Astrocyte of the cerebellum (primary cell): ENCODE measurements at regions not wholly inside any gene's neighbourhood (a gene's known extent, or its start where the extent isn't known, plus 50 kb on each side); places are given as distances from the start of the nearest gene placed in this dataset.

Experiments
- DNase-seq: peaks from one replicate; pipeline ENCODE4 v3.0.0-alpha.2; 2011; ENCODE audit warnings: low read depth
- H3K4me3 ChIP-seq: 2 replicates; pipeline ENCODE4 v1.5.1; 2011; ENCODE audit warnings: mild to moderate bottlenecking, low read depth, low read length, moderate library complexity
- CTCF ChIP-seq: IDR thresholded peaks from 2 replicates; pipeline ENCODE4 v1.5.1; 2012; ENCODE audit warnings: low read length, low read depth, moderate library complexity, mild to moderate bottlenecking; ENCODE audit errors: missing control alignments
- in situ Hi-C: cut with HindIII; loops from 2 replicates; pipeline ENCODE4 v1.10.0; 2017; ENCODE audit warnings: low sequenced_read_pairs

DNA sequence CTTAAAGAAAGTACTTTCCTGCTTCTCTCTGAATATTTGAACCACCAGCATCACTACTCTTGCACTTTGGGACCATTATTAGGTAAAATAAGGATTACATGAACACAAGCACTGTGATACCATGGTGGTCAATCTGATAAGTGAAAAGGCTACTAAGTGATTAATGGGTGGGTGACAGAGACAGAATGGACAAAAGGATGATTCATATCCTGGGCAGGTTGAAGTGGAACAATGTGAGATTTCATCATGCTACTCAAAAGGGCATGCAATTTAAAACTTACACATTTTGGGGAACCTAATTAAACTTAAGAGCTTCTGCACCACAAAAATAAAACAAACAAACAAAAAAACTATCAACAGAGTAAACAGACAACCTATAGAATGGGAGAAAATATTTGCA is 172.0 kb upstream of the CD96 start:
- no peak for DNase-seq
- in situ Hi-C loops: no loop called here
- TF ChIP-seq CTCF: no peak
- no peak overlapping the region for H3K4me3 ChIP-seq

- DNase-seq: no peak
These were observed 168.8 kb upstream of the CD96 start for GRCh38 chr3:111373239-111373638.

DNA sequence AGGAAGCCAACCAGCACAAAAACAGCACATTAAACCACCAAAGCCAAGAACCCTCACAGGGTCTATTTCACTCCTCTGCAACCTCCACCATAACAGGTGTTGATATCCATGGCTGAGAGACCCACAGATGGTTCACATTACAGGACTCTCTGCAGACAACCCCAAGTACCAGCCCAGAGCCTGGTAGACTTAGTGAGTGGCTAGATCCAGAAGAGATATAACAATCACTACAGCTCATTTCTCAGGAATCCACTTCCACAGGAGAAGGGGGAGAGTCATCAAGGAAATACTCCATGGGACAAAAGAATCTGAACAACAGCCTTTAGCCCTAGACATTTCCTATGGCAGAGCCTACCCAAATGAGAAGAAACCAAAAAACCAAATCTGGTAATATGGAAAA is 168.1 kb upstream of the CD96 start:
- H3K4me3 ChIP-seq: no peak overlapping the region
- no peak for DNase-seq
- TF ChIP-seq CTCF: no peak
- in situ Hi-C loops: no loop called here

More at GRCh38 chr3:111373239-111373638, 168.8 kb upstream of the CD96 start:
- no peak for TF ChIP-seq CTCF
- H3K4me3 ChIP-seq: no peak overlapping the region
- in situ Hi-C loops: no loop called here

DNA sequence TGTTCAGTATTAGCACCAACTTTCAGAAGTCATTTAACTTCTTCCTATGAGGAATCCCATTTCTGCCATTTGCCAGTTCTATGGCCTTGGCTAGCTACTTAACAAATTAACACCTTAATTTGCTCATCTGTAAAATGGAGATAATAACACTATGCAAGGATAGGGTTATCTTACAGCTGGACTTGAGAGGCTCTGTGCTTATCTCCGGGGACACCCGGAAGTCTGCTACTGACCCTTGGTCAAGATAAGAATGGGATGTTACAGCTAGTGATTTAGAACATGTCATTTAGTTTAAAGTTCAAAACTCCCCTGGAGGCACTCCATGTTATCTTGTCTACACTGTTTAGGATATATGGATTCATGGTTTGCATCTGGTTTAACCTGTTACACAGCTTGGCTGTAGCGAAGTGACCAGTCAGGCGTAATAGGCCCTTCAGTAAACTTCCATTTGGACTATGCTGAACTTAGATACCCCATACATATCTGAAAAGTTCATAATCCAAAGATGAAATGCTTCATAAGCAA is 156.0 kb upstream of the CD96 start:
- no peak overlapping the region for H3K4me3 ChIP-seq
- TF ChIP-seq CTCF: no peak
- no peak for DNase-seq
- in situ Hi-C loops: no loop called here

DNA sequence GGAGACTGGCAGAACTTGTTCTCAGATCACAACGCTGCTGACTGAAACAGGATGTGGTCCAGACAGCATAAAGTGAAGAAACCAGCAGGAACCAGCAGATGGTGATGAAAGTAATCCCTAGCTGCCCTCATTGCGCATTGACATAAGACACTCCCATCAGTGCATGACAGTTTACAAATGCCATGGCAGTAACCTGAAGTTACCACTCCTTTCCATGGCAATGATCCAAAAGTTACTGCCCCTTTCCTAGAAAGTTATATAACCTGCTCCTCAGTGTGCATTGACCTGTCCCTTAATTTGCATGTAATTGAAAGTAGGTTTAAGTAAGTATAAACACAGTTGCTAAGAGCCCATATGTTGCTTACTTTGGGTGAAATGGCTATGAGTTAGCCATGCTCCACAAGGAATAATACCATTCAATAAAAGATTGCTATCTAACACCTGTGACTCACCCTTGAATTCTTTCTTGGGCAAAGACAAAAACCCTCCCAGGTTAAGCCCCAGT is 149.1 kb upstream of the CD96 start:
- in situ Hi-C loops: no loop called here
- DNase-seq: no peak
- no peak overlapping the region for H3K4me3 ChIP-seq
- no peak for TF ChIP-seq CTCF

- in situ Hi-C loops: no loop called here
- H3K4me3 ChIP-seq: no peak overlapping the region
- DNase-seq: no peak
- no peak for TF ChIP-seq CTCF
These were observed 129.3 kb upstream of the CD96 start for GRCh38 chr3:111412656-111413055.
